ENCODE measurements at regions not wholly inside any gene's neighbourhood (a gene's known extent, or its start where the extent isn't known, plus 50 kb on each side); places are given as distances from the start of the nearest gene placed in this dataset.
"Not testable (repeated sequence)": the region's sequence is repeated elsewhere in the genome, so short reads cannot be mapped to it uniquely, and the experiment has no call there.

DNA sequence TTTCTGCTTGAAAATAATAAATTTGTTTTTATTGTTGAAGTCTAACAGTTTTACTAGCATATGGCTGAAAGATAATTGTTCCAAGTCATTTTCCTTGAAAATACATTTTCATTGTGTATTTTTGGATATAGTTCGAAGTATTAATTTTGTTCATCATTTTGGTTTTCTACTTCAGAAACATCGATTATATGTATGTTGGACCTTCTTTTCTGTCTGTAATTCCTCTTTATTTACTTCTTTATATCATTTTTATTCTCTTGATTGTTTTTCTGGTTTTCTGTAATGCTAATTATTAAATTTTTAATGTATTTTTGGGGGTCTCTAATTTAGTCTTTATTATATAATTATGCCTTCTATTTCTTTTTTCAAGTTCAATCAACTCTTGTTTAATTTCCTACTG is 407.1 kb upstream of the FRG1 start:
- DNase-seq (ENCODE audit: low spot score): no peak
- in situ Hi-C loops (cut with MboI; ENCODE audit: low pct_unique_long_range_greater_than_20kb, low sequenced_read_pairs, unreplicated experiment): no loop called here
- TF ChIP-seq, protein P1, sequence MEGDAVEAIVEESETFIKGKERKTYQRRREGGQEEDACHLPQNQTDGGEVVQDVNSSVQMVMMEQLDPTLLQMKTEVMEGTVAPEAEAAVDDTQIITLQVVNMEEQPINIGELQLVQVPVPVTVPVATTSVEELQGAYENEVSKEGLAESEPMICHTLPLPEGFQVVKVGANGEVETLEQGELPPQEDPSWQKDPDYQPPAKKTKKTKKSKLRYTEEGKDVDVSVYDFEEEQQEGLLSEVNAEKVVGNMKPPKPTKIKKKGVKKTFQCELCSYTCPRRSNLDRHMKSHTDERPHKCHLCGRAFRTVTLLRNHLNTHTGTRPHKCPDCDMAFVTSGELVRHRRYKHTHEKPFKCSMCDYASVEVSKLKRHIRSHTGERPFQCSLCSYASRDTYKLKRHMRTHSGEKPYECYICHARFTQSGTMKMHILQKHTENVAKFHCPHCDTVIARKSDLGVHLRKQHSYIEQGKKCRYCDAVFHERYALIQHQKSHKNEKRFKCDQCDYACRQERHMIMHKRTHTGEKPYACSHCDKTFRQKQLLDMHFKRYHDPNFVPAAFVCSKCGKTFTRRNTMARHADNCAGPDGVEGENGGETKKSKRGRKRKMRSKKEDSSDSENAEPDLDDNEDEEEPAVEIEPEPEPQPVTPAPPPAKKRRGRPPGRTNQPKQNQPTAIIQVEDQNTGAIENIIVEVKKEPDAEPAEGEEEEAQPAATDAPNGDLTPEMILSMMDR (IDR thresholded peaks at IDR 0.05; ENCODE audit: extremely low read depth, insufficient read depth, missing control alignments): no peak

DNA sequence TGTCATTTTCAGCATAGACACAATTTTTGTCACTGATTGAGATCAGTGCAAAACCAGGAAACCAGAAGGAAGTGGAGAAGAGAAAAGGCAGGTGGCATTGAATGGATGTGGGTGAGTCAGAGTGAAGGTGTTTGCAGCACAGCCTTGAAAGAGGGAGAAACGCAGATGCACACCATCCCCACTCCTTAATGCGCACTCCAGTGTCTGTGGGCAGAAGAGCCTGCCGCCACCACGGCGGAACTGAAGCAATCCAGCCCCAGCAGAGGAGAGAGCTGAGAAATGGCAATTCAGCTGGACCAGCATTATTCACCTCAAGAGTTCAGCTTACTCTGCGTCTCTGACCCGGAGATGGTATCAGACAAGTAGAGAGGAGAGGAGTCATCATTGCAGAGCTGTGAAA is 393.1 kb upstream of the FRG1 start:
- DNase-seq (ENCODE audit: low spot score): no peak
- in situ Hi-C loops (cut with MboI; ENCODE audit: low pct_unique_long_range_greater_than_20kb, low sequenced_read_pairs, unreplicated experiment): no loop called here
- TF ChIP-seq, protein P1 (IDR thresholded peaks at IDR 0.05; ENCODE audit: extremely low read depth, insufficient read depth, missing control alignments): no peak

DNA sequence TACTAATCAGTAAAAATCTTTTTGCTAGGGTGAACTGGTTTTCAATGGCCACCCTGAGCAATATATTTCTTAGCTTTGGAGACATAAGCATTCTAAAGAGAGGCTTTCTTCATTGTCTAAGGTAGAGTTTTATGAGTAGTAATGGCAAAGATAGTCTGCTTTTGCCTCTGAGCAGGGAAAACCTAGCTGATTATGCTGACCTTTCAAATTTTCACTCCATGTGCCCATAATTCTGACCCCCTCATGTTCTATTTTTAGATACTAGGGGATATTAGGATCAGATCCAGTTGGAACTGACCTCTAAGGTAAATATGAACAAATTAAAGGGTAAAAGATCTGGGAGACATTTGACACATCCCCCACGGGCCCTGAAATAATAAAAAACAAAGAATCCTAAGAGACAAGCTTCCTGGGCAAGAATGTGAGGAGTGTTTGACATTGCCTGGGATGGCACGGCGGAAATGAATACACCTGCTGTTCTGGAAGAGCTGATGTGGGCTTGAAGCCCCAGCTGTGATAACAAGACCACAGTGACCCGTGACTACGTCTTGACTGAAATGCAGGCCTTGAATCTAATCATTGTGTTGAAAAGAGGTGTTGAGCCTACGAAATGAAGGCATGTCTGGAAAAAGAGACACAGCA is 392.1 kb upstream of the FRG1 start:
- TF ChIP-seq, protein P1 (IDR thresholded peaks at IDR 0.05; ENCODE audit: extremely low read depth, insufficient read depth, missing control alignments): no peak
- DNase-seq (ENCODE audit: low spot score): no peak
- in situ Hi-C loops (cut with MboI; ENCODE audit: low pct_unique_long_range_greater_than_20kb, low sequenced_read_pairs, unreplicated experiment): no loop called here

DNA sequence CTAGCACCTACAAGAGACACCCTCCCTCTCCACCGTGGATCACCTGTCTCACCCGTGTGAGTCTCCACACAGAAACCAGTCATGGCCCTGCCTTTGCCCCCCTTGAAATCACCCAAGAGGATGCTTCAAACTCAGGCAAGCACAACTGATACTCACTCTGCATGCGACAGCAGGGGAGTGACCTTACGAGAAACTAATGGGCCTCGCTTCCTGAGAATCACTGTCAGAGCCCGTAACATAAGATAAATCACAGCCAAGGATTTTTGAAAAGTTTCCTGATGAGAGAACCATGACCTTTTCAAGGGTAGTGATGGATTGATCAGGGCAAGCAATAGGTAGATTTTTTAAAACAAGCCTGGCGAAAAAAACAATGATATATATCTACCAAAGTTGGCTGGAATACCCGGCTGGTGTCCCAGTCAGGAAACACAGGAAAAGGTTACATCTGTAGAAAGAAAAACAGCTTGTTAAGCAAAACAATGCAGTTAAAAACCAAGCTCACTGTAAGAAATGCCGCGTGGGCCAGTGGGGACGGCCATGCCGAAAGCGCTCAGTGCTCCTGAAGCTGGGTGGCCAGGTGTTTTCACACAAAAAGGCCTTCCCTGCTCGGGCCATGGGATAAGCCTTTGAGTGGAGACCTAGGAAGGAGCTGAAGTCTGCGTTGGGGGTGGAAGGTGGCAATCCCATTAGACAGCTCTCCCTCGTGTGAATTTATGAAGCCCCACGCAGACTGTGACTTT is 388.6 kb upstream of the FRG1 start:
- DNase-seq (ENCODE audit: low spot score); in situ Hi-C loops (cut with MboI; ENCODE audit: low pct_unique_long_range_greater_than_20kb, low sequenced_read_pairs, unreplicated experiment): not testable (repeated sequence)

DNA sequence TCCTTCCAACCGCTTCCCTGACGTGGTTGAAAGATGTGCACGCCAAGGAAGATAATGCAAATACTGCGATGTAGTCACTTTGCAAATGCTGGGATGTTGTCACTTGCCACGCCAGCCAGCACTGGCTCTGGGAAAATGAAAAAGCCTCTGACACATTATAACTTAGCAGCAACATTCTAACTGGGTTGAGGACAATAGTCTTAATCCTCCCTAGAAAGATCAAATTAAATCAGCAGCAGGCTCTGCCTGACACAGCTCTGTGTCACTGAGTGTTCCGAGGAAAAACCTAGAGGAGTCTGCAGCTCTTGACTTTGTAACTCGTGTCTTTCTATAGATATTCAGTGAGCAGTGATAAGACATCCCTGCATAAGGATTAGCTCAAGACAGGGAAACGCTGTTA is 380.1 kb upstream of the FRG1 start:
- in situ Hi-C loops (cut with MboI; ENCODE audit: low pct_unique_long_range_greater_than_20kb, low sequenced_read_pairs, unreplicated experiment); DNase-seq (ENCODE audit: low spot score): not testable (repeated sequence)

DNA sequence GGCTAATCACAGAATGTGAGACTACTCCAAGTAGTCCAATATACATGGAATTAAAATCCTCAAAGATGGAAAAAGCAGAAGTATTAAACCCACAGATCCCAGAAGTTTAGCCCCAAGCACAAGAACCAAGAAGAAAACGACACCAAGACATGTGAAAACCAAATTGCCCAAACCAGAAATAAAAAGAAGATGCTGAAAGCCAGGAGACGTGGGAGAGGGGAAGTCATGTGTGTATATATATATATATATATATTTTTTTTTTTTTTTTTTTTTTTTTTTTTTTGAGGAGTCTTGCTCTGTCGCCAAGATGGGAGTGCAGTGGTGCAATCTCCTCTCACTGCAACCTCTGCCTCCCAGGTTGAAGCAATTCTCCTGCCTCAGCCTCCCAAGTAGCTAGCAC is 376.9 kb upstream of the FRG1 start:
- DNase-seq (ENCODE audit: low spot score); in situ Hi-C loops (cut with MboI; ENCODE audit: low pct_unique_long_range_greater_than_20kb, low sequenced_read_pairs, unreplicated experiment): not testable (repeated sequence)

DNA sequence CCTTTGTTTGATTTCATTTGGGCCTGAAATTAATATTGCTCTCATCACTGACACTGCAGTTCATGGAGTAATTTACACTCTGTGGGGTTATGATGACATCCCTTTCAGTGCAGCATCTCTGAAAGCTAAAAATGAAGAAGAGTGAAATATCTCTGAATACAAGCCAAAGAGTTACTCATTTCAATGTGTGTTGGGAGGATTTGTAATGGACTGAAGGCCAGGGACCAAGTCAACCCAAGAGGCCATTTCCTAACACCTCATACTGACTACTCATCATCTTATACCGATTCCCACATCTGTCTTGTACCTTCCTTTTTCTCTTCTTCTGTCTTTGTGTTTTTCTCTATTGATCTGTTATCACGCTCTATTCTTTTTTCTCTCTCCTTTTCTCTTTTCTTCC is 374.4 kb upstream of the FRG1 start:
- DNase-seq (ENCODE audit: low spot score); in situ Hi-C loops (cut with MboI; ENCODE audit: low pct_unique_long_range_greater_than_20kb, low sequenced_read_pairs, unreplicated experiment): not testable (repeated sequence)

DNA sequence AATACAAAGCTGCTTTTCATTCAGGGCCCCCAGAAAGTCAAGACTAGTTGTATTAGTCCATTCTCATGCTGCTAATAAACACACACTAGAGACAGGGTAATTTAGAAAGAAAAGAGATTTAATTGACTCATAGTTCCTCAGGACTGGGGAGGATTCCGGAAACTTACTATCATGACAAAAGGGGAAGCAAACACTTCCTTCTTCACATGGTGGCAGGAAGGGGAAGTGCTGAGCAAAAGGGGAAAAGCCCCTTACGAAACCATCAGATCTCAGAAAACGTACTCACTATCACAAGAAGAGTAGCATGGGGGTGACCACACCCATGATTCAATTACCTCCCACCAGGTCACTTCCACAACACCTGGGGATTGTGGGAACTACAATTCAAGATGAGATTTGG is 373.8 kb upstream of the FRG1 start:
- DNase-seq (ENCODE audit: low spot score); in situ Hi-C loops (cut with MboI; ENCODE audit: low pct_unique_long_range_greater_than_20kb, low sequenced_read_pairs, unreplicated experiment): not testable (repeated sequence)

DNA sequence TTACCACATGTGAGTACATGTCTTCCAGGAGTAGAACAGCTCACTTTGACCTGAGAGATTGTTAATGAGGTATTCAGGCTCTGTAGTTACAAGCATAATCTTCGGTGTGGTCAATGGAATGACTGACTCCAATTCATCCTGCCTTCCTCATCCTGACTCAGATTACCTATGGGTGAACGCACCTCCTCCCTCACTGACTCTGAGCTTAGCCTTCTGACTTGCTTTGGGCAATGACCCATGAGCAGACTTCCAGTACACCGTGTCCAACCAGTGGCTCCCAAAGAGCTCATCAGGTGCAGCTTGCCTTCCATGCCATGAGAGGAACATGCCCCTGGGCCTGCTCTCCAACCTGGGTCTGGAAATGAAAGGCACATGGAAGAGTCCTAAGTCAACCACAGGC is 361.0 kb upstream of the FRG1 start:
- DNase-seq (ENCODE audit: low spot score); in situ Hi-C loops (cut with MboI; ENCODE audit: low pct_unique_long_range_greater_than_20kb, low sequenced_read_pairs, unreplicated experiment): not testable (repeated sequence)

DNA sequence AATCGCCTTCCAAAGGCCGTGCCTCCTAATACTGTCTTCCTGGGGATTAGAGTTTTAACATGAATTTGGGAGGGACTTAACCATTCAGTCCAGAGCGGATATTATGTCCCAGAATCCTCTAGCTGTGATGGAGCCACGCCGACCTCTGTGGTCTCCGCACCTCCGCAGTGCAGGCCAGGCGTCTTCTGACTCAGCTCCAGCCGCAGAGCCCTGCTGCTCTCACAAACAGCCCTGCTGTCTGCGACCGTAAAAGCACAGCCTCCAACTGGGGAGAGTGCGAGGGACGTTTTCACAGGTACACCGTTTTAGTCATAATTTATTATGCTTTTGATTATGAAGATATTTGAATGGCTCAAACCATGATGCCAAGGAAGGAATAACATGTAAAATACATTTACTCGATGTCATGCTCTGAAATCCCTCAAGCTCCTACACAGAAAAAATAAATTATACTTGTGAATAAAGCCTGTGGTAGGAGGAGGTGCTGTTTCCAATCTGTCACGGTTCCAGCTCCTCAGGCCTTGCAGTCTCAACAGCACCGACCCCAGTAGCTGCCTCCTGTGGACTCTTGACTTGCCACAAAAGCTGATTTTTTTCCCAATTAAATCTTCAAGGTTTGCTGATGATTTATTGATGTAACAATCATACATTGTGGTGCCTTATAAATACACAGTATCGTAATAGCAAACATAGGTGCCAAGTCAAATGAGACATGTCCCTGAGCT is 353.6 kb upstream of the FRG1 start:
- in situ Hi-C loops (cut with MboI; ENCODE audit: low pct_unique_long_range_greater_than_20kb, low sequenced_read_pairs, unreplicated experiment); DNase-seq (ENCODE audit: low spot score): not testable (repeated sequence)

DNA sequence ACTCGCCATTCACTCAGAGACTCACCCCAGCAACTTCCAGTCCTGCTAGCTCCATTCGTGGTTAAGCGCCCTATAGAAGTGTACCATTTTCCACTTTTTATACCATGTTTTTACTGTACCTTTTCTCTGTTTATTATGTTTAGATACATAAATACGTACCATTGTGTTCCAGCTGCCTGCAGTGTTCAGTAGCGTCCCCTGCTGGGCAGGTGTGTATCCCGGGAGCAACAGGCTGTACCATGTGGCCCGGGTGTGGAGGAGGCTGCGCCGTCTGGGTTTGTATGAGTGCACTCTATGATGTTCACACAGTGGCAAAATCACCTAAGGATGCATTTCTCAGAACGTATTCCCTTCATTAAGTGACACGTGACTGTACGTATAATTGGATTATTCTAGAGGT is 351.5 kb upstream of the FRG1 start:
- in situ Hi-C loops (cut with MboI; ENCODE audit: low pct_unique_long_range_greater_than_20kb, low sequenced_read_pairs, unreplicated experiment); DNase-seq (ENCODE audit: low spot score): not testable (repeated sequence)
